ENCODE measurements at regions not wholly inside any gene's neighbourhood (a gene's known extent, or its start where the extent isn't known, plus 50 kb on each side); places are given as distances from the start of the nearest gene placed in this dataset.

- Mint-ChIP-seq H3K9me3 (no peaks in the 10 kb centered on the region), H3K27me3 (ENCODE audit: low read depth) (no peaks in the 10 kb centered on the region), H3K4me1 (ENCODE audit: low read depth) (no peaks in the 10 kb centered on the region), H3K27ac (no peak overlapping the region), H3K4me3 (ENCODE audit: low read depth) (no peak overlapping the region), H3K36me3 (ENCODE audit: low read depth) (no peaks in the 10 kb centered on the region)
- no peak for DNase-seq (ENCODE audit: low spot score)
- intact Hi-C loops (cut with micrococcal nuclease) = no loop called here
These were observed 334.4 kb upstream of the ACTBL2 start for GRCh38 chr5:57817001-57817453.

DNA sequence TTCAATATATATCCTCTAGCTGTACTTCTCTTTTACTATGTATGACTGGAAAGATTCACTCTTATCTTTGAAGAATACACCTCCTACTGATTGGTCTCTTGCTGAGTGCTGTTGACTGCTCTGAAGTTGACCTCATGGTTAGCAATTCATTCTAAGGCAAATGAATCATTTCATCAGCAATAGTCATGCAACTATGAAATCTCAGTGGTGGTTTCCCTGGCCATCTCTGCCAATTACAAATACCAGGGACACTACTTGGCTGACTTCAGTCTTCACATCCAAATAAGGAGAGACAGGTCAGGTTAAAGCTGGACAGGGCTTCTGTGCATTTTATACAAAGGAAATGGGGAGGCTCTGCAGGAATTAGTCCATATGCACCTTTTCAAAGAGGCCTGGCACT is 333.5 kb upstream of the ACTBL2 start:
- Mint-ChIP-seq H3K27ac (no peak overlapping the region), H3K9me3 (no peaks in the 10 kb centered on the region), H3K4me1 (ENCODE audit: low read depth) (no peaks in the 10 kb centered on the region), H3K4me3 (ENCODE audit: low read depth) (no peak overlapping the region), H3K36me3 (ENCODE audit: low read depth) (no peaks in the 10 kb centered on the region), H3K27me3 (ENCODE audit: low read depth) (no peaks in the 10 kb centered on the region)
- intact Hi-C loops (cut with micrococcal nuclease) = no loop called here
- DNase-seq (ENCODE audit: low spot score) = no peak

GRCh38 chr5:57805732-57806131 is 323.1 kb upstream of the ACTBL2 start:
- no peak for DNase-seq (ENCODE audit: low spot score)
- intact Hi-C loops (cut with micrococcal nuclease) = no loop called here

GRCh38 chr5:57805170-57805569 is 322.6 kb upstream of the ACTBL2 start:
- DNase-seq (ENCODE audit: low spot score) = no peak
- Mint-ChIP-seq H3K36me3 (ENCODE audit: low read depth) (no peaks in the 10 kb centered on the region), H3K4me1 (ENCODE audit: low read depth) (no peaks in the 10 kb centered on the region), H3K27me3 (ENCODE audit: low read depth) (no peaks in the 10 kb centered on the region), H3K27ac (no peak overlapping the region), H3K9me3 (no peaks in the 10 kb centered on the region), H3K4me3 (ENCODE audit: low read depth) (no peak overlapping the region)
- intact Hi-C loops (cut with micrococcal nuclease) = no loop called here

More at GRCh38 chr5:57805732-57806131, 323.1 kb upstream of the ACTBL2 start:
- H3K27ac Mint-ChIP-seq = no peak overlapping the region
- H3K4me1 Mint-ChIP-seq (ENCODE audit: low read depth) = no peaks in the 10 kb centered on the region
- H3K36me3 Mint-ChIP-seq (ENCODE audit: low read depth) = no peaks in the 10 kb centered on the region
- H3K4me3 Mint-ChIP-seq (ENCODE audit: low read depth) = no peak overlapping the region
- no peaks in the 10 kb centered on the region for H3K9me3 Mint-ChIP-seq
- H3K27me3 Mint-ChIP-seq (ENCODE audit: low read depth) = no peaks in the 10 kb centered on the region

DNA sequence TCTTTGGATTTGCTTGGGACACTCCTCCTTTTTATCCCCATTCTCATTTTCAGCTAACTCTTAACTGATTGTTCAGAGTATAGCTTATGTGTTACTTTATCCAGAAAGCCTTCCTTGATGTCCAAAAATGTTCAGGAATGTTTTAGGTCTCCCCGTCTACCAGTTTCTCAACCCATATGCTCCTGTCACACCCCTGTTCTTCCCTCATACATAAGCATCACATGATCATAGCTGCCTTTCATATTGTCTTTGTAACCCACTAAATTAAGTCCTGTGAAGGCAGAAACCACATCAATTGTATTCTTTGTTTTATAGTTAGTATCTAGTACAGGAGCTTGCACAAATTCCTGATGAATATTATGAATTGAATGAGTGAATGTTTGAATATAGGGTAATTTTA is 321.9 kb upstream of the ACTBL2 start:
- no peak for DNase-seq (ENCODE audit: low spot score)
- Mint-ChIP-seq H3K4me1 (ENCODE audit: low read depth) (no peaks in the 10 kb centered on the region), H3K9me3 (no peaks in the 10 kb centered on the region), H3K27me3 (ENCODE audit: low read depth) (no peaks in the 10 kb centered on the region), H3K36me3 (ENCODE audit: low read depth) (no peaks in the 10 kb centered on the region), H3K4me3 (ENCODE audit: low read depth) (no peak overlapping the region), H3K27ac (no peak overlapping the region)
- intact Hi-C loops (cut with micrococcal nuclease) = no loop called here

- Mint-ChIP-seq H3K4me1 (ENCODE audit: low read depth) (no peaks in the 10 kb centered on the region), H3K27ac (no peak overlapping the region), H3K4me3 (ENCODE audit: low read depth) (no peak overlapping the region), H3K9me3 (no peaks in the 10 kb centered on the region), H3K36me3 (ENCODE audit: low read depth) (no peaks in the 10 kb centered on the region), H3K27me3 (ENCODE audit: low read depth) (no peaks in the 10 kb centered on the region)
- intact Hi-C loops (cut with micrococcal nuclease) = no loop called here
- no peak for DNase-seq (ENCODE audit: low spot score)
These were observed 321.4 kb upstream of the ACTBL2 start for GRCh38 chr5:57804007-57804444.

DNA sequence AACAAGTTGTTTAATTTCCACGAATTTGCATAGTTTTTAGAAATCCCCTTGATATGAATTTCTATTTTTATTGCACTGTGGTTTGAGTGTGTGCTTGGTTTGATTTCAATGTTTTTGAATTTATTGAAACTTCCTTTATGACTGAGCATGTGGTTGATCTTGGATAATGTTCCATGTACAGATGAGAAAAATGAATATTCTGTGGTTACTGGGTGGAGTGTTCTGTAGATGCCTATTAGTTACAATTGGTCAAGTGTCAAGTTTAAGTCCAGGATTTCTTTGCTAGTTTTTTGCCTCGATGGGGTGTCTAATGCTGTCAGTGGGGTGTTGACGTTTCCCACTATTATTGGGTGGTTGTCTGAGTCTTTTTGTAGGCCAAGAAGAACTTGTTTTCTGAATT is 319.5 kb upstream of the ACTBL2 start:
- Mint-ChIP-seq H3K4me1 (ENCODE audit: low read depth) (no peaks in the 10 kb centered on the region), H3K27ac (no peak overlapping the region), H3K9me3 (no peaks in the 10 kb centered on the region), H3K4me3 (ENCODE audit: low read depth) (no peak overlapping the region), H3K27me3 (ENCODE audit: low read depth) (no peaks in the 10 kb centered on the region), H3K36me3 (ENCODE audit: low read depth) (no peaks in the 10 kb centered on the region)
- intact Hi-C loops (cut with micrococcal nuclease) = no loop called here
- no peak for DNase-seq (ENCODE audit: low spot score)

GRCh38 chr5:57795203-57795602 is 312.6 kb upstream of the ACTBL2 start:
- intact Hi-C loops (cut with micrococcal nuclease) = no loop called here
- Mint-ChIP-seq H3K27ac (no peak overlapping the region), H3K27me3 (ENCODE audit: low read depth) (peaks cover 3% of the 10 kb centered on the region), H3K4me3 (ENCODE audit: low read depth) (no peak overlapping the region), H3K9me3 (no peaks in the 10 kb centered on the region), H3K4me1 (ENCODE audit: low read depth) (no peaks in the 10 kb centered on the region), H3K36me3 (ENCODE audit: low read depth) (no peaks in the 10 kb centered on the region)
- DNase-seq (ENCODE audit: low spot score) = no peak

GRCh38 chr5:57791875-57792274 is 309.3 kb upstream of the ACTBL2 start:
- Mint-ChIP-seq H3K27ac (no peak overlapping the region), H3K36me3 (ENCODE audit: low read depth) (no peaks in the 10 kb centered on the region), H3K4me1 (ENCODE audit: low read depth) (no peaks in the 10 kb centered on the region), H3K27me3 (ENCODE audit: low read depth) (peaks cover 11% of the 10 kb centered on the region), H3K4me3 (ENCODE audit: low read depth) (no peak overlapping the region), H3K9me3 (no peaks in the 10 kb centered on the region)
- intact Hi-C loops (cut with micrococcal nuclease) = no loop called here
- DNase-seq (ENCODE audit: low spot score) = no peak

DNA sequence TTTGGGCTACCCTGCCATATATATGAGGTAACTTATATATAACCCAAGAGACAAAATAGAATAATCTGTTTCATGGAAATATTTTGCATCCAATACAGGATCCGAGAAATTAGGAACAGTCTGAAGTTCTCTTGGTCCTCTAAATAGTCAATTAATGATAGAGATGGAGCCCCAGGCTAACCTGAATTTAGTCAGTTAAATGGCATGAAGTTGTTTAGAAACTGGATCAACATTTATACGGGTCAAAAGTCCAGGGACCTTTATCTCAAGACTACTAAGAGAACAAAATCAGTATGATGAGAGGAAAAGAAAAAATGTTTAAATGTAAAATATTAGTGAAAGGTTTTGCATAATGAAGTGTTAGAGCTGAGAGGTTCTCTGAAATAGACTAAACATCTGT is 303.3 kb upstream of the ACTBL2 start:
- Mint-ChIP-seq H3K27ac (no peak overlapping the region), H3K36me3 (ENCODE audit: low read depth) (no peaks in the 10 kb centered on the region), H3K27me3 (ENCODE audit: low read depth) (peaks cover 13% of the 10 kb centered on the region), H3K4me3 (ENCODE audit: low read depth) (no peak overlapping the region), H3K9me3 (no peaks in the 10 kb centered on the region), H3K4me1 (ENCODE audit: low read depth) (no peaks in the 10 kb centered on the region)
- no peak for DNase-seq (ENCODE audit: low spot score)
- intact Hi-C loops (cut with micrococcal nuclease) = no loop called here

DNA sequence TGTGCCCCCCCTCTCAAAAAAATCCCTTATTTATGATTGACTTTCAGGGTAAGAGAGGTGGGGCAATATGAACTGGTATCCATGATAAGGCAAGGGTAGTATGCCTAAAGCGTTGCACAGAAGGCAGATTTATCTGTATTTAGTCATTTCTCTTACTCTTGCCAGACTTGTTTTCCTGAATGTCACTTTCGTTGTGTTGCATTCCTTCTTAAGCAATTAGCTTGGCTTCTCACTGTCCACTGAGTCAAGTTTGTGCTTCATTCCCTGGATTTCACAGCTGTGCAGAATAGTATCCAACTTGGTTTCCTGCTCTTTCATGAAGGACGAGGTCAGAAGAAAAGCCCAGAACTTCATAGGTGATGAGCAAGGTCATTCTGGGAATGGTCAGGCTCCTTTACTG is 301.5 kb upstream of the ACTBL2 start:
- Mint-ChIP-seq H3K4me3 (ENCODE audit: low read depth) (no peak overlapping the region), H3K36me3 (ENCODE audit: low read depth) (no peaks in the 10 kb centered on the region), H3K9me3 (no peaks in the 10 kb centered on the region), H3K4me1 (ENCODE audit: low read depth) (no peaks in the 10 kb centered on the region), H3K27me3 (ENCODE audit: low read depth) (peaks cover 10% of the 10 kb centered on the region), H3K27ac (no peak overlapping the region)
- intact Hi-C loops (cut with micrococcal nuclease) = no loop called here
- no peak for DNase-seq (ENCODE audit: low spot score)

GRCh38 chr5:57783693-57784092 is 301.1 kb upstream of the ACTBL2 start:
- Mint-ChIP-seq H3K4me1 (ENCODE audit: low read depth) (no peaks in the 10 kb centered on the region), H3K27ac (no peak overlapping the region), H3K27me3 (ENCODE audit: low read depth) (peaks cover 8% of the 10 kb centered on the region), H3K4me3 (ENCODE audit: low read depth) (no peak overlapping the region), H3K36me3 (ENCODE audit: low read depth) (no peaks in the 10 kb centered on the region), H3K9me3 (no peaks in the 10 kb centered on the region)
- intact Hi-C loops (cut with micrococcal nuclease) = no loop called here
- DNase-seq (ENCODE audit: low spot score) = no peak

DNA sequence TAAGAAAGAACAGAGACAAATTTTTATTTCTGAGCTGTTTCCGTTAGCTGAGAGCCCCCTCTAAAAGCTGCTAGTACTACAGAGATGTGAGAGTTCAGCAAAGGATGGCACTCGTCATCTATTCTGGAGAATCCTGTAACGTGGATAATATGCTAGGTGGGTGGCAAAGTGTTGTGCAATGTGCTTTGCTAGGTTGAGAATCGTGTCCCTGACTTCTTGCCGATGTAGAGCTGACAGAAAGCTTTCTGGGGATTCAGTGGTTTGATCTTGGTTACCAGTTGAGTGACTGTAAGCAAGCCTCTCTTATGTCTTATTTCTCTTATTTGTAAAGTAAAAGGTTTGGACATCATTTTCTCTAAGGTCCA is 298.3 kb upstream of the ACTBL2 start:
- no peaks in the 10 kb centered on the region for H3K9me3 Mint-ChIP-seq
- intact Hi-C loops (cut with micrococcal nuclease) = no loop called here
- H3K36me3 Mint-ChIP-seq (ENCODE audit: low read depth) = no peaks in the 10 kb centered on the region
- H3K27me3 Mint-ChIP-seq (ENCODE audit: low read depth) = peaks cover 16% of the 10 kb centered on the region
- no peak overlapping the region for H3K27ac Mint-ChIP-seq
- DNase-seq (ENCODE audit: low spot score) = no peak
- H3K4me3 Mint-ChIP-seq (ENCODE audit: low read depth) = no peak overlapping the region
- H3K4me1 Mint-ChIP-seq (ENCODE audit: low read depth) = no peaks in the 10 kb centered on the region

DNA sequence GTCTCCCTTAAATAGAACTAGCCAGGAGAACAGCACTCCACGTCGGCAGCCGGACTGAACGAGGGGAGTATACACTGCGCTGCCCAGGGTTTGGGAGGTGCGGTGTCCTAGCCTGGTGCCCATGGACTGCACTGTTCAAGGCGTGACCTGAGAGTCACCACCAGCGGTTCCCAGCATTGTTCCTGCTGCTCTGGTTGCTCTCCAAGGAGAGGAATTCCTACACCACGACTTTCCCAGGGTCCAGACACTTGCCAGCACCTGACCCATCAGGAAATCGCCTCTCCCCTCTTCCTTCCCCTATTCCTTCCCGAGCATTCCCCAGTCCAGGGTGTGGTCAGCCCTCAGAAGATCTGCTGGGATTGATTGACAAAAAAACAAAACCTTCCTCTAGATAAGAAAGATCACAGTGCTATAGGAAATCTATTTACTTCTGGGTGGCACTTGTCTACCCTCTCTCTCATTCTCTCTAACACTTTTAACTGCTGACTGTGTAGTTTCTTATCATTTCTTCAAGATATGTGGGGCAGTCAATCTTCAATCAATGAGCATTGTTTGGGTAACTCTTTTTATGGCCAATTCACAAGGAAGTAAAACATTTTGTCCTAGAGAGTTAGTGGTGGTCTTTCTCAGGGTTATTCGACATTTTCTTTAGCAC is 297.8 kb upstream of the ACTBL2 start:
- H3K4me1 Mint-ChIP-seq (ENCODE audit: low read depth) = no peaks in the 10 kb centered on the region
- no peak for DNase-seq (ENCODE audit: low spot score)
- no peak overlapping the region for H3K4me3 Mint-ChIP-seq (ENCODE audit: low read depth)
- no peak overlapping the region for H3K27ac Mint-ChIP-seq
- H3K36me3 Mint-ChIP-seq (ENCODE audit: low read depth) = no peaks in the 10 kb centered on the region
- no peaks in the 10 kb centered on the region for H3K9me3 Mint-ChIP-seq
- H3K27me3 Mint-ChIP-seq (ENCODE audit: low read depth) = peaks cover 16% of the 10 kb centered on the region
- intact Hi-C loops (cut with micrococcal nuclease) = no loop called here
